Thymus (tissue), 11 donors: ENCODE measurements at regions not wholly inside any gene's neighbourhood (a gene's known extent, or its start where the extent isn't known, plus 50 kb on each side); places are given as distances from the start of the nearest gene placed in this dataset.

Source experiments
- DNase-seq, 9 donors: peaks; one replicate each; pipeline ENCODE4 v3.0.0-alpha.2; 2013; ENCODE audit warnings: low spot score in 9 of 9, low read depth in 6 of 9, missing footprints in 1 of 9
- H3K27ac ChIP-seq, 2 donors: one replicate each; pipeline ENCODE4 v1.5.1; 2013; ENCODE audit warnings: control low read depth in 1 of 2, low read depth in 1 of 2, low read length in 1 of 2, mild to moderate bottlenecking in 1 of 2, moderate library complexity in 1 of 2
- H3K27me3 ChIP-seq, 2 donors: one replicate each; pipeline ENCODE4 v1.5.1; 2013; ENCODE audit warnings: low read length in 1 of 2; ENCODE audit not compliant: control insufficient read depth in 2 of 2, insufficient read depth in 1 of 2
- H3K36me3 ChIP-seq, 2 donors: one replicate each; pipeline ENCODE4 v1.5.1; 2013; ENCODE audit warnings: low read length in 1 of 2, mild to moderate bottlenecking in 1 of 2, moderate library complexity in 1 of 2; ENCODE audit not compliant: control insufficient read depth in 2 of 2, insufficient read depth in 2 of 2
- H3K4me1 ChIP-seq, 2 donors: one replicate each; pipeline ENCODE4 v1.5.1; 2013; ENCODE audit warnings: low read length in 2 of 2; ENCODE audit not compliant: control insufficient read depth in 2 of 2, insufficient read depth in 2 of 2
- H3K4me3 ChIP-seq, 2 donors: one replicate each; pipeline ENCODE4 v1.5.1; 2013; ENCODE audit warnings: low read length in 2 of 2, control low read depth in 1 of 2, mild to moderate bottlenecking in 1 of 2
- H3K9me3 ChIP-seq, 2 donors: one replicate each; pipeline ENCODE4 v1.5.1; 2013; ENCODE audit warnings: low read length in 1 of 2, mild to moderate bottlenecking in 1 of 2; ENCODE audit not compliant: control insufficient read depth in 2 of 2, insufficient read depth in 1 of 2
- WGBS: extraction: QIAGEN DNeasy Blood & Tissue Kit; methylation state at CpG from one replicate; pipeline ENCODE4 v1.1.7; 2013; 5-methylcytosine and 5-hydroxymethylcytosine counted together
- donor health status: healthy.

DNA sequence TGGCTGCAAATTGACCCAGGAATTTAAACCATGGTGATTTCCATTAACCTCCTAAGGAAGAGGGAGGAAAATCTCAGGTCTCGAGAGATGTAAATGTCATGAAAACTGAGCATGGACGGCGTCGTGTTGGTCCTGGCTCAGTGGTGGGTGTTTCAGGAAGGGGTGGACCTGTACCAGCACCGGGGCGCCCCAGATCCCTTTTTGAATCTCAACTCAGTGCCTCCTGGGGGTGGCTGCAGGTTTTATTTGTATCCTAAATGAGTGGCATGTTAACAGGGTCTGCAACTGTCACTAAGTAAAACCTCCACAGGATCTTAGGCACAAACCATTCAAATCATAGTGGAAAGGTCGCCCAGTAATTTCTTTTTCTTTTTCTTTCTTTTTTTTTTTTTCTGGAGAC is 101.3 kb downstream of the ASCL4 start:
- WGBS, result 74% methylated on average over 7 of the region's 7 CpGs
- no peak for DNase-seq
- no peaks in the 10 kb centered on the region for H3K36me3 ChIP-seq

DNA sequence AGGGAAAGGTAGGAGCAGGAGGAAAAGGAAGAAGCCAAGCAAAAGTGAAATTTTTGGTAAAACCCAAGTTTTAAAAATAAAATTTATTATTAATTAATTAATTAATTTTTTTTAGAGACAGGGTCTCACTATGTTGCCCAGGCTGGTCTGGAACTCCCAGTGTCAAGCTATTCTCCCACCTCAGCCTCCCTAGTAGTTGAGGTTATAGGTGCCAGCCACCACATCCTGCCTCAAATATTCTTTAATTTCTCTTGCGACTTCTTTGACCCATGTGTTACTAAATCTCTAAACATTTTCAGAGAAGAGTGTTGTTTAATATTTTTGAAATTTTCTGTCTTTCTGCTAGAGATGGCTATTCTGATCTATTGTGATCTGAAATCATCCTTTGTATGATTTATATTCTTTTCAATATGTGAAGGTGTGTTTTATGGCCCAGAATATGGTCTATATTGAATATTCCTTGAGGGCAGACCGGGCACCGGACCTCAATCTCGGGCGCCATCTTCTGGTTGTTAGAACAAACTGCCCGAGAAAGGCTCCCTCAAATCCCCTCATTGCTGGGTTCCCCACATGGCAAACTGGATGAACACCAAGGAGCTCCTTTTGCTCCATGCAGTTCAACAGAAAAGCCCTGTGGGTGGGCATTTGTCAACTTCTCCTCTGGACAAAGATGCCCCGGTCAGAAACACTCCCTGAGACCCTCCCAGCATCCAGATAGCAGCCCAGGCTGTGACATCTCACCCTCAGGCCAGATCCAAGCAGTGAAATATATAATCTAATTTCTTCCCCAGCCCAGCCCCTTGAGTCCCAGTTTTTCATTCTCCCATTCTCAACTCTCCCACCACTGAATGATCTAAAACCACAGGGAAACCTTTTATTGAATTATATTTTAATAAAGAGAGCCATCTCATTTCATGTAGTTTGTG is 110.5 kb downstream of the ASCL4 start:
- WGBS, result 14% methylated on average over 7 of the region's 7 CpGs
- H3K27me3 ChIP-seq, result no peaks in the 10 kb centered on the region
- no peak overlapping the region for H3K27ac ChIP-seq
- H3K4me1 ChIP-seq, result no peaks in the 10 kb centered on the region
- DNase-seq, result peak in 7 of 9 donors; percentile 3 to 52 (median 22)
- H3K36me3 ChIP-seq, result no peaks in the 10 kb centered on the region
- H3K4me3 ChIP-seq, result no peak overlapping the region
- no peaks in the 10 kb centered on the region for H3K9me3 ChIP-seq

More for the DNA sequence above, 101.3 kb downstream of the ASCL4 start:
- H3K9me3 ChIP-seq, result no peaks in the 10 kb centered on the region
- peaks cover 0 to 7% of the 10 kb centered on the region in 2 donors for H3K27me3 ChIP-seq
- H3K4me1 ChIP-seq, result no peaks in the 10 kb centered on the region
- H3K27ac ChIP-seq, result no peak overlapping the region
- H3K4me3 ChIP-seq, result no peak overlapping the region

- DNase-seq, result no peak
- Histone ChIP-seq H3K27me3 (no peaks in the 10 kb centered on the region), H3K27ac (no peak overlapping the region), H3K36me3 (no peaks in the 10 kb centered on the region), H3K4me3 (no peak overlapping the region), H3K9me3 (no peaks in the 10 kb centered on the region), H3K4me1 (no peaks in the 10 kb centered on the region)
- WGBS, result 95% methylated on average over 4 of the region's 4 CpGs
These were observed 114.3 kb downstream of the ASCL4 start for GRCh38 chr12:107888789-107889188.

DNA sequence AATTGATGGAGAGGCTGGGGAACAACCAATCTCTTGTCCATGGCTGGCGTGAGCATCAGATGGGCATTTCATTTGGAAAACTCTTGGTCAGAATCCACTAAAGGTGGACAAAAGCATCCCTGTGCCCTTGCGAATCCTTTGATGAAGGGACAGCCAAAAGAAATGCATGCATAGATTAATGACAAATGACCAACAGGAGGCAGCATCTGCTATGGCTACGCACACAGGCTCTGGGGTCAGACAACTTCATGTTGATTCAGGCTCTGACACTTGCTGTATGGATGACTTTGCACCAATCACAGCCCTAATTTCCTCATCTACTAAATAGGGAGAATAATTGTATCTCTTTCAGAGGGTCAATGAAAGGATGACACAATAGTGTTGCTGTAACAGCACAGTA is 117.5 kb downstream of the ASCL4 start:
- H3K9me3 ChIP-seq, result no peaks in the 10 kb centered on the region
- no peak overlapping the region for H3K4me3 ChIP-seq
- H3K27me3 ChIP-seq, result no peaks in the 10 kb centered on the region
- no peaks in the 10 kb centered on the region for H3K4me1 ChIP-seq
- no peak for DNase-seq
- no peak overlapping the region for H3K27ac ChIP-seq
- 72% methylated on average over 3 of the region's 3 CpGs for WGBS
- no peaks in the 10 kb centered on the region for H3K36me3 ChIP-seq

GRCh38 chr12:107894589-107894988 is 120.1 kb downstream of the ASCL4 start:
- no peaks in the 10 kb centered on the region for H3K36me3 ChIP-seq
- no peaks in the 10 kb centered on the region for H3K4me1 ChIP-seq
- no peak overlapping the region for H3K27ac ChIP-seq
- no peak for DNase-seq
- WGBS, result 93% methylated on average over 3 of the region's 3 CpGs
- H3K27me3 ChIP-seq, result no peaks in the 10 kb centered on the region
- H3K4me3 ChIP-seq, result no peak overlapping the region
- H3K9me3 ChIP-seq, result no peaks in the 10 kb centered on the region

GRCh38 chr12:107895966-107896365 is 121.5 kb downstream of the ASCL4 start:
- H3K27me3 ChIP-seq, result peaks cover 0 to 2% of the 10 kb centered on the region in 2 donors
- H3K9me3 ChIP-seq, result no peaks in the 10 kb centered on the region
- H3K27ac ChIP-seq, result no peak overlapping the region
- no peak overlapping the region for H3K4me3 ChIP-seq
- no peak for DNase-seq
- no peaks in the 10 kb centered on the region for H3K36me3 ChIP-seq
- H3K4me1 ChIP-seq, result no peaks in the 10 kb centered on the region

GRCh38 chr12:107900588-107900987 is 126.1 kb downstream of the ASCL4 start:
- Histone ChIP-seq H3K27ac (no peak overlapping the region), H3K9me3 (no peaks in the 10 kb centered on the region), H3K27me3 (peaks cover 9 to 32% of the 10 kb centered on the region in 2 donors), H3K4me3 (no peak overlapping the region), H3K4me1 (no peaks in the 10 kb centered on the region), H3K36me3 (no peaks in the 10 kb centered on the region)
- no peak for DNase-seq
- WGBS, result 92% methylated on average over 2 of the region's 2 CpGs

DNA sequence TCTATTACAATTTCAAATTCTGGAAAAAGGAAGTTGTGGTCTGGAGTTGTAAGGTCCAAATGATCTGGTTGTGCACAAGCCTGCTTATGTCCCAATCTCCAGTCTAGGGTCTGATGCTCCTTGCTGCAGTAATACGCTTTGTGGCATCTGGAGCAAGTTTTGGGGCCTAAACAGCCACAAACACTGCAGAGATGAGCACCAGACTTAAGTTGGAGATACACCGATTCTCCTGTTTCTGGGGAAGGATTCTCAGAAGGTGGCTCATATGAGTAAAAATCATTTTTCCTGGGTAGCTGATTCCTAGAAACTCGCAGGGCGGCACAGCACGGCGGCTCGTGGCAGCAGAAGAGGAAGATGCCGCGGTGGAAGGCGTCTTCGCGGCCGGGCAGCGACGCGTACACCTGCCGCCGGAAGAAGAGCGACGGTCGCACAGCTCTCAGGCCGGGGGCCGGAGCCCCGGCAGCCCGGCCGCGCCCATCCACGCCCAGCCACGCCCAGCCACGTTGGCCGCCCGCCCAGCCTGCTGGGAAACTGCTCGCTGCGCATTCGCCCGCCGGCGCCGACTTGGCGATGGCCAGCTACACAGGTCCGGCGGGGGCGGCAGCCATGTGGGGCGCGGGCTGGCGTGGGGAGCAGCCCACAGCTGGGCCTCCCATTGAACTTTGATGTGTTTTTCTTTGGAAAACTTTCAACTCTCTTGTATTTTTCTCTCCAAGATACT is 129.0 kb downstream of the ASCL4 start:
- WGBS, result 3% methylated on average over 46 of the region's 46 CpGs
- no peak for DNase-seq
- Histone ChIP-seq H3K9me3 (no peaks in the 10 kb centered on the region), H3K4me1 (no peaks in the 10 kb centered on the region), H3K4me3 (peak overlapping the region in 1 of 2 donors; percentile 18), H3K27me3 (peaks cover 11 to 41% of the 10 kb centered on the region in 2 donors), H3K36me3 (no peaks in the 10 kb centered on the region), H3K27ac (no peak overlapping the region)

DNA sequence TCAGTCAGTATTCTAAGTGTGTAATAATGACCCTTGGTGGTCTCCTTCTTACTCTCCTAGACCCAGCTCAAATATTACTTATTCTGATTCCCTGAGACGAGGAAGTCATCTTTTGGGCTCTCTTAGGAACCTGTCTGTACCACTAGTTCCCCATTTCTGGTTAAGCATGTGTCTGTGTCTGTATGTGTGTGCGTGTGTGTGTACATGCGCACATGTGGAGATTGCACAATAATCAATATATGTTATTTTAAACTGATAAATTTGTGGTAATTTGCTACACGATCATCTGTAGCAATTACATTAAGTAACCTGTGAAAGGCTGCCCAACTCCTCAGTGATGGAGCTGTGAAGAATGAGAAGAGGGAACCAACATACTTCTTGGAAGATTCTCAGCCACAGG is 132.2 kb downstream of the ASCL4 start:
- WGBS, result 51% methylated on average over 4 of the region's 4 CpGs
- no peak overlapping the region for H3K4me3 ChIP-seq
- no peaks in the 10 kb centered on the region for H3K9me3 ChIP-seq
- no peaks in the 10 kb centered on the region for H3K4me1 ChIP-seq
- no peaks in the 10 kb centered on the region for H3K36me3 ChIP-seq
- no peak overlapping the region for H3K27ac ChIP-seq
- no peak for DNase-seq
- peaks cover 11 to 38% of the 10 kb centered on the region in 2 donors for H3K27me3 ChIP-seq
